ENCODE measurements at regions not wholly inside any gene's neighbourhood (a gene's known extent, or its start where the extent isn't known, plus 50 kb on each side); places are given as distances from the start of the nearest gene placed in this dataset.

DNA sequence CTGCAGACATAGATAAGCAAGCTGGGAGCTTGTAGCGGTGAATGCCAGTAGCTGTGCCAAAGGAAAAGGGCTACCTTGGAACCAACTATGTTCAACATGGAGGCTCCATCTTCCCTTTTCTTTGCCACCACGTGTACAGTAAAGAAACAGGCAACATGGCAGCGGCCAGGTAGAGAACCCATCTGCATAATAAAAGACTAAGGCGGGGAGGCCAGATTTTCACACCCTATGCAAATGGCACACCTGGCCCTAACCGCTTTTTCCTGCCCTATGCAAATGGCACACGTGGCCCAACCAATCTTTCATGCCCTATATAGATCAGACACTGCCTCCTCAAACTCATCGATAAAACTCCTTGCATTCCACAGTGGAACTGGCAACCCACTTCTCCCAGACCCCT is 477.5 kb upstream of the EDIL3 start:
- no peak for DNase-seq (ENCODE audit: low spot score)
- Histone ChIP-seq H3K27me3 (ENCODE audit: control insufficient read depth in 4 of 4, insufficient read depth in 4 of 4, low read length in 3 of 4) (no peaks in the 10 kb centered on the region), H3K9me3 (ENCODE audit: control insufficient read depth in 4 of 4, low read length in 3 of 4) (no peaks in the 10 kb centered on the region), H3K36me3 (ENCODE audit: control insufficient read depth in 4 of 4, insufficient read depth in 3 of 4, low read depth in 1 of 4, low read length in 3 of 4) (no peaks in the 10 kb centered on the region), H3K9ac (ENCODE audit: low read depth in 1 of 2, low read length in 2 of 2) (no peak overlapping the region), H3K4me1 (ENCODE audit: control insufficient read depth in 4 of 4, insufficient read depth in 4 of 4, low read length in 3 of 4) (no peaks in the 10 kb centered on the region), H3K27ac (ENCODE audit: low read depth in 1 of 2, low read length in 2 of 2) (no peak overlapping the region), H3K4me3 (ENCODE audit: low read depth in 1 of 3, low read length in 3 of 3) (no peak overlapping the region)
- 66% methylated on average over 7 of the region's 7 CpGs for WGBS
- TF ChIP-seq, protein P1, sequence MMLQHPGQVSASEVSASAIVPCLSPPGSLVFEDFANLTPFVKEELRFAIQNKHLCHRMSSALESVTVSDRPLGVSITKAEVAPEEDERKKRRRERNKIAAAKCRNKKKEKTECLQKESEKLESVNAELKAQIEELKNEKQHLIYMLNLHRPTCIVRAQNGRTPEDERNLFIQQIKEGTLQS (IDR thresholded peaks at IDR 0.05) = no peak
- no peak for TF ChIP-seq RAD21 (IDR thresholded peaks at IDR 0.05)
- TF ChIP-seq NR2F2 (IDR thresholded peaks at IDR 0.05) = no peak
- TF ChIP-seq FOXA2 (IDR thresholded peaks at IDR 0.05) = no peak
- TF ChIP-seq MAX (IDR thresholded peaks at IDR 0.05) = no peak
- no peak for TF ChIP-seq CTCF (IDR thresholded peaks at IDR 0.05; ENCODE audit: low read depth, low read length, missing input control)
- TF ChIP-seq HNF4G (IDR thresholded peaks at IDR 0.05) = no peak
- TF ChIP-seq EGR1 (IDR thresholded peaks at IDR 0.05; ENCODE audit: low read depth in 2 of 2) = no peak
- no peak for TF ChIP-seq HNF4A (conservative IDR thresholded peaks at IDR 0.05)
- TF ChIP-seq, protein P2, sequence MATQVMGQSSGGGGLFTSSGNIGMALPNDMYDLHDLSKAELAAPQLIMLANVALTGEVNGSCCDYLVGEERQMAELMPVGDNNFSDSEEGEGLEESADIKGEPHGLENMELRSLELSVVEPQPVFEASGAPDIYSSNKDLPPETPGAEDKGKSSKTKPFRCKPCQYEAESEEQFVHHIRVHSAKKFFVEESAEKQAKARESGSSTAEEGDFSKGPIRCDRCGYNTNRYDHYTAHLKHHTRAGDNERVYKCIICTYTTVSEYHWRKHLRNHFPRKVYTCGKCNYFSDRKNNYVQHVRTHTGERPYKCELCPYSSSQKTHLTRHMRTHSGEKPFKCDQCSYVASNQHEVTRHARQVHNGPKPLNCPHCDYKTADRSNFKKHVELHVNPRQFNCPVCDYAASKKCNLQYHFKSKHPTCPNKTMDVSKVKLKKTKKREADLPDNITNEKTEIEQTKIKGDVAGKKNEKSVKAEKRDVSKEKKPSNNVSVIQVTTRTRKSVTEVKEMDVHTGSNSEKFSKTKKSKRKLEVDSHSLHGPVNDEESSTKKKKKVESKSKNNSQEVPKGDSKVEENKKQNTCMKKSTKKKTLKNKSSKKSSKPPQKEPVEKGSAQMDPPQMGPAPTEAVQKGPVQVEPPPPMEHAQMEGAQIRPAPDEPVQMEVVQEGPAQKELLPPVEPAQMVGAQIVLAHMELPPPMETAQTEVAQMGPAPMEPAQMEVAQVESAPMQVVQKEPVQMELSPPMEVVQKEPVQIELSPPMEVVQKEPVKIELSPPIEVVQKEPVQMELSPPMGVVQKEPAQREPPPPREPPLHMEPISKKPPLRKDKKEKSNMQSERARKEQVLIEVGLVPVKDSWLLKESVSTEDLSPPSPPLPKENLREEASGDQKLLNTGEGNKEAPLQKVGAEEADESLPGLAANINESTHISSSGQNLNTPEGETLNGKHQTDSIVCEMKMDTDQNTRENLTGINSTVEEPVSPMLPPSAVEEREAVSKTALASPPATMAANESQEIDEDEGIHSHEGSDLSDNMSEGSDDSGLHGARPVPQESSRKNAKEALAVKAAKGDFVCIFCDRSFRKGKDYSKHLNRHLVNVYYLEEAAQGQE (IDR thresholded peaks at IDR 0.05) = no peak
- TF ChIP-seq GABPA (IDR thresholded peaks at IDR 0.05 in 1 of 2, conservative IDR thresholded peaks at IDR 0.05 in 1 of 2) = no peak
- no peak for TF ChIP-seq JUND (IDR thresholded peaks at IDR 0.05)
- no peak for TF ChIP-seq RXRA (IDR thresholded peaks at IDR 0.05)

- no peak for TF ChIP-seq CTCF (IDR thresholded peaks at IDR 0.05; ENCODE audit: low read depth, low read length, missing input control)
- TF ChIP-seq FOXA2 (IDR thresholded peaks at IDR 0.05) = no peak
- TF ChIP-seq HNF4G (IDR thresholded peaks at IDR 0.05) = no peak
- no peak for DNase-seq (ENCODE audit: low spot score)
- H3K36me3 ChIP-seq (ENCODE audit: control insufficient read depth in 4 of 4, insufficient read depth in 3 of 4, low read depth in 1 of 4, low read length in 3 of 4) = no peaks in the 10 kb centered on the region
- 33% methylated on average over 2 of the region's 2 CpGs for WGBS
- no peaks in the 10 kb centered on the region for H3K9me3 ChIP-seq (ENCODE audit: control insufficient read depth in 4 of 4, low read length in 3 of 4)
- H3K27ac ChIP-seq (ENCODE audit: low read depth in 1 of 2, low read length in 2 of 2) = no peak overlapping the region
- H3K9ac ChIP-seq (ENCODE audit: low read depth in 1 of 2, low read length in 2 of 2) = no peak overlapping the region
- H3K4me1 ChIP-seq (ENCODE audit: control insufficient read depth in 4 of 4, insufficient read depth in 4 of 4, low read length in 3 of 4) = no peaks in the 10 kb centered on the region
- no peak overlapping the region for H3K4me3 ChIP-seq (ENCODE audit: low read depth in 1 of 3, low read length in 3 of 3)
- H3K27me3 ChIP-seq (ENCODE audit: control insufficient read depth in 4 of 4, insufficient read depth in 4 of 4, low read length in 3 of 4) = no peaks in the 10 kb centered on the region
Observed at GRCh38 chr5:84861306-84861705, 476.6 kb upstream of the EDIL3 start.

Data from liver (tissue), 8 donors.